ENCODE measurements at regions not wholly inside any gene's neighbourhood (a gene's known extent, or its start where the extent isn't known, plus 50 kb on each side); places are given as distances from the start of the nearest gene placed in this dataset.

GRCh38 chr3:11699083-11699427 lies 55.3 kb upstream of the VGLL4 start:
- H3K36me3 ChIP-seq (ENCODE audit: control insufficient read depth, insufficient read depth, low read length), result peaks cover 7% of the 10 kb centered on the region; the same call in 1 of the 2 replicates
- no peak overlapping the region for H3K56ac ChIP-seq (ENCODE audit: extremely low read depth, insufficient read depth, low read length)
- no peak overlapping the region for H2AK9ac ChIP-seq (replicated peaks; ENCODE audit: low read depth, low read length, poor library complexity)
- BruUV-seq (replicated peaks), result no TSS peak
- no peak overlapping the region for H2AK5ac ChIP-seq (ENCODE audit: low read depth, low read length)
- no peak overlapping the region for H2BK120ac ChIP-seq (ENCODE audit: low read depth, low read length)
- H3K79me1 ChIP-seq (ENCODE audit: low read depth in 1 of 2, low read length in 2 of 2), result peaks cover 0 to 8% of the 10 kb centered on the region in 2 experiments; a peak in 1 of 4 replicates
- peaks cover 3% of the 10 kb centered on the region for H3K4me1 ChIP-seq (ENCODE audit: control insufficient read depth, insufficient read depth, low read length)
- H4K20me1 ChIP-seq (ENCODE audit: insufficient read depth, low read length), result no peaks in the 10 kb centered on the region
- H3K27me3 ChIP-seq (ENCODE audit: control insufficient read depth, insufficient read depth, low read length), result no peaks in the 10 kb centered on the region
- no peak overlapping the region for H3K9ac ChIP-seq (ENCODE audit: low read depth, low read length)
- H4K5ac ChIP-seq (ENCODE audit: low read depth, low read length), result no peak overlapping the region
- peak; percentile 77 for ATAC-seq (ENCODE audit: low read depth)
- ChIA-PET CTCF (interaction anchor here (0.7 to 1.0 kb wide), 2 partner anchors 13 to 105 kb away, joined by 3 read pairs; no protein-coding TSS in a partner anchor), POLR2A (ENCODE audit: unreplicated experiment) (no interaction called here)
- no peak overlapping the region for H3K4me3 ChIP-seq (ENCODE audit: insufficient read depth, low read depth, low read length)
- peak; percentile 61 for DNase-seq
- no peak overlapping the region for H3K18ac ChIP-seq (ENCODE audit: low read depth, low read length)
- H2BK20ac ChIP-seq (ENCODE audit: low read depth, low read length), result no peak overlapping the region
- dilution Hi-C loops (cut with HindIII; ENCODE audit: low sequenced_read_pairs, unreplicated experiment) (no loop called here), intact Hi-C loops (cut with micrococcal nuclease) (no loop called here), in situ Hi-C loops (cut with MboI; ENCODE audit: low sequenced_read_pairs) (no loop called here)
- H3K9me3 ChIP-seq (ENCODE audit: control insufficient read depth, insufficient read depth, low read length), result no peaks in the 10 kb centered on the region
- H3K9me1 ChIP-seq (ENCODE audit: insufficient read depth, low read length), result no peaks in the 10 kb centered on the region
- TF ChIP-seq MAFK (IDR thresholded peaks at IDR 0.05; ENCODE audit: low read depth, low read length) (peak; percentile 69), USF2 (IDR thresholded peaks at IDR 0.05; ENCODE audit: low read depth, low read length) (no peak), NFE2L2 (IDR thresholded peaks at IDR 0.05; ENCODE audit: low read depth, low read length) (peak; percentile 83), MAZ (IDR thresholded peaks at IDR 0.05; ENCODE audit: borderline replicate concordance, low read depth, low read length) (no peak), ELK1 (IDR thresholded peaks at IDR 0.05; ENCODE audit: borderline replicate concordance, low read depth, low read length) (no peak)
- H2BK5ac ChIP-seq (ENCODE audit: low read depth, low read length, poor library complexity, severe bottlenecking), result no peak overlapping the region
- no peak overlapping the region for H4K91ac ChIP-seq (ENCODE audit: insufficient read depth, low read depth, low read length)
- H3K4me2 ChIP-seq (ENCODE audit: low read depth, low read length), result no peak overlapping the region; the same call in 1 of the 2 replicates
- H4K8ac ChIP-seq (ENCODE audit: low read depth in 2 of 2, low read length in 2 of 2), result no peak overlapping the region
- WGBS, 2 experiments (ENCODE audit: extremely low coverage in 2 of 2, insufficient read length in 1 of 2), result no CpG with 5 or more reads among the region's 2 CpGs
- H3K4ac ChIP-seq (ENCODE audit: low read depth, low read length), result no peak overlapping the region
- no peak overlapping the region for H3K14ac ChIP-seq (replicated peaks; ENCODE audit: low read depth, low read length)
- H3K23ac ChIP-seq (ENCODE audit: low read depth, low read length), result no peak overlapping the region
- H2AFZ ChIP-seq (replicated peaks; ENCODE audit: low read length, poor library complexity), result no peak overlapping the region
- H2BK15ac ChIP-seq (ENCODE audit: low read depth, low read length), result no peak overlapping the region
- no peak overlapping the region for H3K27ac ChIP-seq (ENCODE audit: insufficient read depth, low read length)

Data from IMR-90 (cell line).